ENCODE measurements at regions not wholly inside any gene's neighbourhood (a gene's known extent, or its start where the extent isn't known, plus 50 kb on each side); places are given as distances from the start of the nearest gene placed in this dataset.

DNA sequence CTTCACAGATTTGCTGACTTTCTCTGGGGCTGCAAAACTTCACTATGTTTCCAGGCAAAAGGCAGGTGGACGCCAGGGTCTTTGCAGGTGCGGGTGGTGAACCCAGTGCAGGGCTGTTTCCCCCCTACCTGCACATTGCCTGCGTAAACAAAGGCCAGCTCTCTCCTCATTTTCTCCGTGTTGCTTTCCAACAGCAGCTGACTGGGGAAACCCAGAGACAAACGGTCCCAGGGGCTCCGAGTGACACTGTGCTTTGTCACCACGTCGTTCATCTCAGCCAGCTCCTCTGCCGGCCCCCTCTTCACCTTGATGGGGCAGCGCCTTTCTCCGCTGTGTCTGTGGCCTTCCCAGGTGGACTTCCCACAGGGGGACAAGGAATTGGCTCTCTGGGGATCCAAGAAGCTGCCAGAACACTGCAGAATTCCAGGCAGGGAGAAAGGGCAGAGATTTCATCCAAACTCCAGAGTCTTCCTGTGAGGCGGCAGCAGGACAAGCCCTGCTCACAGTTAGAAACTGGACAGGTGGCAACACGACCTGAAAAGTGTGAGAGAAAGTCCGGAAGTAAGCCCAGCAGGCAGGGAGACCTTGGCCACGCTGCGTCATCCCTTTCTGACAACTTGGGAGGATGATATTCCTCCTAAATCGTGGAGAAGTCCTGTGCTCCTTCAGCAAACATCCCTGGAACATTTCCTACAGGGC, 1493.7 kb downstream of the TBC1D22A start:
- Histone ChIP-seq H3K27ac (ENCODE audit: low read length) (no peak overlapping the region), H3K27me3 (ENCODE audit: insufficient read depth, low read length) (peaks cover 5% of the 10 kb centered on the region), H3K9me3 (ENCODE audit: insufficient read depth, low read depth, low read length) (no peaks in the 10 kb centered on the region), H3K4me3 (ENCODE audit: low read length) (no peak overlapping the region), H3K36me3 (ENCODE audit: insufficient read depth, low read depth, low read length) (no peaks in the 10 kb centered on the region), H3K9ac (ENCODE audit: low read depth, low read length) (no peak overlapping the region), H3K4me1 (ENCODE audit: insufficient read depth, low read length) (no peaks in the 10 kb centered on the region; the same call in 1 of the 2 replicates)

DNA sequence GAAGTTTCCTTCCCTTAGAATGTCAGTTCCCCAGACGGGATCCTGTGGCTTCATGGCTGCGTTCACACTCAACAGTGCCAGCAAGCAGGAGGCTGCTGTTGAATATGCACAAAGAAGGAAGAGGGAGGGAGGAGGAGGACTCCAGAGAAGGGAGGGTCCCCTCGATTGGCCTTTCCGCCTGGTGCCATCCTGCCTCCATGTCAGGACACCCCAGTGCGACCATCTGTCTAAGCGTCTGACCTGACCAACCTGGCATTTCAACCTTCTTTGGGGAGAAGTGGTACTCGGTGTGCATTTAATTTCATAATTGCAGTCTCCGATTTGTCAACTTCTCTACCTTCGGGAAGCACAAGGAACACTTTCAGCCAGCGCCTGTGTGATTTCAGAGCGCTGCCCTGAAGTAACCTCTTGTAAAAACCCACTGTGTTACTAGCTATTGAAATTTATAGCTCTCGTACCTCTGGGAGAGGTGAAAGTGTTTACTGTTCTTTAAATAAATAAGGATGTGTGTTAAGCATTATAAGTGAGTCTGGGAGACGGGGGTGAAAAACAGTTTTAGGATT, 1491.9 kb downstream of the TBC1D22A start:
- Histone ChIP-seq H3K27ac (ENCODE audit: low read length) (no peak overlapping the region), H3K36me3 (ENCODE audit: insufficient read depth, low read depth, low read length) (no peaks in the 10 kb centered on the region), H3K4me1 (ENCODE audit: insufficient read depth, low read length) (no peaks in the 10 kb centered on the region; the same call in 1 of the 2 replicates), H3K9ac (ENCODE audit: low read depth, low read length) (no peak overlapping the region), H3K27me3 (ENCODE audit: insufficient read depth, low read length) (peaks cover 9% of the 10 kb centered on the region), H3K9me3 (ENCODE audit: insufficient read depth, low read depth, low read length) (no peaks in the 10 kb centered on the region), H3K4me3 (ENCODE audit: low read length) (no peak overlapping the region)

DNA sequence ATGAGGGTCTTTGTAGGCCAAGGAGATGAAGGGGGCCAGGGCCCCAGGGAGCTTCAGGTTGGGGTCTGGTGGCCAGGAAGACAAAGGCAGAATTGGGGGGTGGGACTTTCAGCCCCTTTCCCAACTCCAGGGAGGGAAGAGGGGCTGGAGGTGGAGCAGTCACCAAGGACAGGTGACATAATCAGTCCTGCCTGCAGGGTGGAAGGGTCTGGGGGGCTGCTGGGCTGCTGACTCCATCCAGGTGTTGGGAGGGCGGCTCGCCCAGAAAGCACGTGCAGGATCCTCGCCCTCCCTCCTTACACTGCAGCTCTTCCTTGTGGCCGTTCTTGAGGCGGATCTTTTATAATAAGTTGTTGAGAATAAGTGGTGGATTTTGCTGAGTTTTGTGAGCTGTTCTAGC, 1491.1 kb downstream of the TBC1D22A start:
- H3K9ac ChIP-seq (ENCODE audit: low read depth, low read length), result no peak overlapping the region
- no peak overlapping the region for H3K4me3 ChIP-seq (ENCODE audit: low read length)
- H3K27ac ChIP-seq (ENCODE audit: low read length), result no peak overlapping the region
- no peaks in the 10 kb centered on the region; the same call in 1 of the 2 replicates for H3K4me1 ChIP-seq (ENCODE audit: insufficient read depth, low read length)
- no peaks in the 10 kb centered on the region for H3K36me3 ChIP-seq (ENCODE audit: insufficient read depth, low read depth, low read length)
- no peaks in the 10 kb centered on the region for H3K9me3 ChIP-seq (ENCODE audit: insufficient read depth, low read depth, low read length)
- peaks cover 9% of the 10 kb centered on the region for H3K27me3 ChIP-seq (ENCODE audit: insufficient read depth, low read length)

DNA sequence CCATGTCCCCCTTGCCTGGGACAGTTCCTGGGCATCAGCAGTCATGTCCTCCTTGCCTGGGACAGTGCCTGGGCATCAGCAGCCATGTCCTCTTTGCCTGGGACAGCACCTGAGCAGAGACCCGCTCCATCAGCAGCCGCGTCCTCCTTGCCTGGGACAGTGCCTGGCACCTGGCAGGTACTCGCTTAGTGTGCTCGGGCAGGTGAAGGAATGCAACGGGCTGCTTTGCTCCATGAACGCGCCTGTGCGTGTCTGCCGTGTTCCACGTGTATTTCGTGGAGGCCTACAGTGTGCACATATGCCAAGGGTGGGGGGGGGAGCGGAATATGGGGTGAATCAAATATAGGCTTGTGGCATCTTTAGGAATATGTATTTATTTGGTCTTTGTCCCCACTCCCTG, 1490.7 kb downstream of the TBC1D22A start:
- Histone ChIP-seq H3K27me3 (ENCODE audit: insufficient read depth, low read length) (peaks cover 9% of the 10 kb centered on the region), H3K27ac (ENCODE audit: low read length) (no peak overlapping the region), H3K9ac (ENCODE audit: low read depth, low read length) (no peak overlapping the region), H3K4me3 (ENCODE audit: low read length) (no peak overlapping the region), H3K9me3 (ENCODE audit: insufficient read depth, low read depth, low read length) (no peaks in the 10 kb centered on the region), H3K4me1 (ENCODE audit: insufficient read depth, low read length) (no peaks in the 10 kb centered on the region; the same call in 1 of the 2 replicates), H3K36me3 (ENCODE audit: insufficient read depth, low read depth, low read length) (no peaks in the 10 kb centered on the region)

DNA sequence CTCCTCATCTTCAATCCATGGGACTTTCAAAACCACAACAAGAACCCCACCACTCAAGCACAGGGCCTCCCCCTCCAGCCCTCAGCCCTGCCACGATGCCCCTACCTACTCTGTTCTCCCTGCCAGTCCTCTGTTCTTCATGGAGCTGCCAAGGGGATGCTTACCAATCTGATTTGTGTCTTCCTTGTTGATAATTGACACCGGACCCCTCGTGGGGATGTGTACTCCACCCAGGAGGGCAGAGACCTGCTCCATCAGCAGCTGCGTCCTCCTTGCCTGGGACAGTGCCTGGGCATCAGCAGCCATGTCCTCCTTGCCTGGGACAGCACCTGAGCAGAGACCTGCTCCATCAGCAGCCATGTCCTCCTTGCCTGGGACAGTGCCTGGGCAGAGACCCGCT, 1489.2 kb downstream of the TBC1D22A start:
- no peak overlapping the region for H3K4me3 ChIP-seq (ENCODE audit: low read length)
- no peaks in the 10 kb centered on the region; the same call in 1 of the 2 replicates for H3K4me1 ChIP-seq (ENCODE audit: insufficient read depth, low read length)
- H3K27me3 ChIP-seq (ENCODE audit: insufficient read depth, low read length), result peaks cover 9% of the 10 kb centered on the region
- no peak overlapping the region for H3K27ac ChIP-seq (ENCODE audit: low read length)
- H3K9me3 ChIP-seq (ENCODE audit: insufficient read depth, low read depth, low read length), result no peaks in the 10 kb centered on the region
- H3K9ac ChIP-seq (ENCODE audit: low read depth, low read length), result no peak overlapping the region
- no peaks in the 10 kb centered on the region for H3K36me3 ChIP-seq (ENCODE audit: insufficient read depth, low read depth, low read length)

DNA sequence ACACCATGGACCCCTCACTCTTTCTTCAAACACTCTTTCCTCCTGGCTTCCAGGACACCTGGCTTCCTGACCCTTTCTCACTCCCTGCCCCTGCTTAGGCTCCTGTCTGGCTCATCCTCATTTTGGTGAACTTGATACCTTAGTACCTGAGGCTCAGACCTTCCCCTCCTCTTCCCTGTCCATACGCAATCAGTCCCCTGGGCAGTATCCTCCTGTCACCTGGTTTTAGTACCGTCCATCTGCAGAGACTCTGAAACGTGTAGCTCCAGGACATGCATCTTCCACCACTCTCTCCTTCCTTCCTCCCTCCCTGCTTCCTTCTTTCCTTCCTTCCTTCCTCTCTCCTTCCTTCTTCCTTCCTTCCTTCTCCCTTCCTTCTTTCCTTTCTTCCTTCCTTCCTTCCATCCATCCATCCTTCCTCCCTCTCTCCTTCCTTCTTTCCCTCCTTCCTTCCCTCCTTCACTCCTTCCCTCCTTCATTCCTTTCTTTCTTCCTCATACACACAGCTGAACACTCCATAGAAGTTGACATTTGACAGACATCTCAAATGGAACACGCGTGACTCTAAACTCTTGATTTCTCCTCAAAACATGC, 1488.6 kb downstream of the TBC1D22A start:
- no peak overlapping the region for H3K27ac ChIP-seq (ENCODE audit: low read length)
- no peak overlapping the region for H3K4me3 ChIP-seq (ENCODE audit: low read length)
- H3K9ac ChIP-seq (ENCODE audit: low read depth, low read length), result no peak overlapping the region
- H3K4me1 ChIP-seq (ENCODE audit: insufficient read depth, low read length), result no peaks in the 10 kb centered on the region; the same call in 1 of the 2 replicates
- H3K9me3 ChIP-seq (ENCODE audit: insufficient read depth, low read depth, low read length), result no peaks in the 10 kb centered on the region
- peaks cover 9% of the 10 kb centered on the region for H3K27me3 ChIP-seq (ENCODE audit: insufficient read depth, low read length)
- H3K36me3 ChIP-seq (ENCODE audit: insufficient read depth, low read depth, low read length), result no peaks in the 10 kb centered on the region

DNA sequence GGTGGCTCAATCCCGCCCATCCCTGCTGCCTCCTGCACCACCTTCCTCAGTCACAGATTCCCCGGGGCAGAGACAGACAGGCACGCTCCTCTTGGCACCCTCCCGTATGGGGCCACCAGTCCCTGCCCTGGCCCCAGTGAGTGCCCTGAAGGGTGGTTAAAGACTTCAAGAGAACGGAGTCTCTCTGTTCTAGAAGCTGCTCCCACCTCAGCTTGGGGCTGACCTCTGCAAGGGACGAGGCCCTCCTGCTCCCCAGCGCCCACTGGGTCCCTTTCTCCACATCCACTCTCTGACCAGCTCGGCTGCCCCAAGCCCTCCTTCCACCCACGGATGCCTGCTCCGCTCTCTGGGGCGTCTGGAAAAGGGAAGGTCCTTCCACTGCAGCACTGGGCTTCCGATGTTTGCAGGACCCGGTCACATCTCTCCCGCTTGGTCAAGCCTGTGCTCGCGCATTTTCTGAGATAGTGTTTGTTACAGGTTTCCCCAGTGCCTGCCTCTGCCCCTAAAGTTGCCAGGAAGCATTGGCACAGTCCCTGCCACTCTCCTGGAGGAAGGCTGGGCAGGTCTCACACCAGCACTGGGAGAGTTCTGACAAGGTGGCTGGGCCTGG, 1487.9 kb downstream of the TBC1D22A start:
- no peaks in the 10 kb centered on the region for H3K36me3 ChIP-seq (ENCODE audit: insufficient read depth, low read depth, low read length)
- H3K27ac ChIP-seq (ENCODE audit: low read length), result no peak overlapping the region
- peaks cover 9% of the 10 kb centered on the region for H3K27me3 ChIP-seq (ENCODE audit: insufficient read depth, low read length)
- no peaks in the 10 kb centered on the region for H3K9me3 ChIP-seq (ENCODE audit: insufficient read depth, low read depth, low read length)
- no peak overlapping the region for H3K9ac ChIP-seq (ENCODE audit: low read depth, low read length)
- no peaks in the 10 kb centered on the region; the same call in 1 of the 2 replicates for H3K4me1 ChIP-seq (ENCODE audit: insufficient read depth, low read length)
- H3K4me3 ChIP-seq (ENCODE audit: low read length), result no peak overlapping the region

DNA sequence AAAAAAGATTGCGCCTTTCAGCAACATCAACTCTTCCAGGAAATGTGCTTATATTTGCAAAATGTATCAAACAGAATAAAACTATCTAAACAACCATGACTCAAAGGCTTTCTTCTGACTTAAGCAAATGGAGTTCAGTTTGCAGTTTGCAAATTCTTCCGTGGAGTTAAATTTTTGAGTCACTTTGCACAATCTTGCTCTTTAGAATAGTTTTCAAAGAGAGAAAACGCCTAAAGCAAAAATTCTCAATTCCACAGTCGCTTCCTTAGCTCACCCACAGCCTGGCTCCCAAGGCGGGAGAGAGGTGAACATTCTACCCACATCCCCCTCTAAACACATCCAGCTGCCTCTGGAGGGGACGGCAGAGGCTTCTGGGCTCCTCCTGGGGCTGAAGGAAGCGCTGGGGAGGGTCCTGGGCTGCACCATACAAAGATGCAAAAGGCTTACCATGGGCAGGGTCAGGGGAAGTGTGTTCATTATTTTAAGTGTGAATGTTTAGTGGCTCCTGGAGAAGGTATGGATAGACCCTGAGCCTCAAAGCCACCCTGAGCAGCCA, 1487.3 kb downstream of the TBC1D22A start:
- Histone ChIP-seq H3K9me3 (ENCODE audit: insufficient read depth, low read depth, low read length) (no peaks in the 10 kb centered on the region), H3K4me1 (ENCODE audit: insufficient read depth, low read length) (no peaks in the 10 kb centered on the region; the same call in 1 of the 2 replicates), H3K27ac (ENCODE audit: low read length) (no peak overlapping the region), H3K9ac (ENCODE audit: low read depth, low read length) (no peak overlapping the region), H3K4me3 (ENCODE audit: low read length) (no peak overlapping the region), H3K36me3 (ENCODE audit: insufficient read depth, low read depth, low read length) (no peaks in the 10 kb centered on the region), H3K27me3 (ENCODE audit: insufficient read depth, low read length) (peaks cover 9% of the 10 kb centered on the region)

DNA sequence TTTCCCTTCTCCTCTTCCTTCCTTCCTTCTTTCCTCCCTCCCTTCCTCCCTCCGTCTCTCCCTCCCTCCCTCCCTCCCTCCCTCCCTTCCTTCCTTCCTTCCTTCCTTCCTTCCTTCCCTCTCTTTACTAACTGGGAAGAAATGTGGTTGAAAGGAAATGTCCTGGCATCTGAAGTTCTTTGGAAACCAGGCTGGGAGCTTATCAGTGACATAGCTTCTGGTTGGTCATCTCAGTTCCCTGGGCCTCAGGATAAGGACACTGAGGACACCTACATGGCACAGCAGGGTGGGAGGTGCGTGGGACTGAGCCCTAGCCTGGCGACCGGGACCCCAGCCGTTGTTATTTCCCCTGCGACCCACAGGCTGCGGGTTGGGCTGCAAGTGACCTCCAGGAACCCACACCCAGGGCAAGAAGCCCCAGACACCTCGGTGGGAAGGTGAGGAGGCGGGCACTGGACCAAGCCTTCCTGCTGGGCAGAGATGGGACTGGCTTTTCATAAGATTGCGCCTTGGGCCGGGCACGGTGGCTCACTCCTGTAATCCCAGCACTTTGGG, 1486.5 kb downstream of the TBC1D22A start:
- Histone ChIP-seq H3K4me1 (ENCODE audit: insufficient read depth, low read length) (no peaks in the 10 kb centered on the region; the same call in 1 of the 2 replicates), H3K27ac (ENCODE audit: low read length) (no peak overlapping the region), H3K9ac (ENCODE audit: low read depth, low read length) (no peak overlapping the region), H3K9me3 (ENCODE audit: insufficient read depth, low read depth, low read length) (no peaks in the 10 kb centered on the region), H3K27me3 (ENCODE audit: insufficient read depth, low read length) (peaks cover 9% of the 10 kb centered on the region), H3K36me3 (ENCODE audit: insufficient read depth, low read depth, low read length) (no peaks in the 10 kb centered on the region), H3K4me3 (ENCODE audit: low read length) (no peak overlapping the region)

DNA sequence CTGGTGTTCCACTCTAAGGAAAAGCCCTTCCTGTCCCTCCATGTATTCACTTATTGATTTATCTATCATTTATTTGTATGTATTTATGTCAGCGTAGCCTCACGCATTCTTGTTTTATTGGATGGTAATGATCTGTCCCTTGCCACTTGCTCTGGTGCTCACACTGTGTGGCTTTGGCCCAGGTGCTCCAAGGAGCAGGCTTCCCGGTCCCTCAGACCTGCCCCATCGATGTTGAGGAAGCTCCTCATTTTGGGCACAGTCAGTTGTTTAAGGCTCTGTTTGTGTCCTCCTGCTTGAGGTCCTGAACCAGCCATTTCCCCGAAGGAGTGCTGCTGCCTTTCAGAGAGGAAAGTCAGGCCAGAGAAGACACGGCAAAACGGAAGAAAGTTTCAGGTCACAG, 1485.4 kb downstream of the TBC1D22A start:
- H3K36me3 ChIP-seq (ENCODE audit: insufficient read depth, low read depth, low read length), result no peaks in the 10 kb centered on the region
- H3K9me3 ChIP-seq (ENCODE audit: insufficient read depth, low read depth, low read length), result no peaks in the 10 kb centered on the region
- H3K27ac ChIP-seq (ENCODE audit: low read length), result no peak overlapping the region
- no peaks in the 10 kb centered on the region for H3K4me1 ChIP-seq (ENCODE audit: insufficient read depth, low read length)
- peaks cover 9% of the 10 kb centered on the region for H3K27me3 ChIP-seq (ENCODE audit: insufficient read depth, low read length)
- no peak overlapping the region for H3K9ac ChIP-seq (ENCODE audit: low read depth, low read length)
- H3K4me3 ChIP-seq (ENCODE audit: low read length), result no peak overlapping the region

DNA sequence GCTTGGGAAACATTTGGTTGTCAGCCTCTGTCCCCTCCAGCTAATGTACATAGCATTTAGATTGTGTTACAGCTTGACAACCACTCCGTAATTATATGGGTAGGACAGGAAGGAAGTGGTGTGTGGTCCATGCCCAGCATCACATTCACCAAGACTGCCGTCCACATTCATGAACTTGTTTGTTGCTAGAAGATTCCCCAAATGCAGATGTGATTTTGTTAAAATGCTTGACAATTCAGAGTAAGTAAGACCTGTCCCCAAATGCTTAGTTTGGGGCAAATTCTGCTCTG, 1482.7 kb downstream of the TBC1D22A start:
- Histone ChIP-seq H3K9ac (ENCODE audit: low read depth, low read length) (no peak overlapping the region), H3K27ac (ENCODE audit: low read length) (no peak overlapping the region), H3K4me3 (ENCODE audit: low read length) (no peak overlapping the region), H3K9me3 (ENCODE audit: insufficient read depth, low read depth, low read length) (no peaks in the 10 kb centered on the region), H3K36me3 (ENCODE audit: insufficient read depth, low read depth, low read length) (no peaks in the 10 kb centered on the region), H3K27me3 (ENCODE audit: insufficient read depth, low read length) (peaks cover 7% of the 10 kb centered on the region; the same call in 1 of the 2 replicates), H3K4me1 (ENCODE audit: insufficient read depth, low read length) (peaks cover 1% of the 10 kb centered on the region; the same call in 1 of the 2 replicates)

All from iPS-20b (cell line).